GM18498 (cell line): ENCODE measurements at regions not wholly inside any gene's neighbourhood (a gene's known extent, or its start where the extent isn't known, plus 50 kb on each side); places are given as distances from the start of the nearest gene placed in this dataset.
A peak's percentile ranks its signal among the peaks of the same experiment; 100 is the strongest.
"Not testable (repeated sequence)": the region's sequence is repeated elsewhere in the genome, so short reads cannot be mapped to it uniquely, and the experiment has no call there.

ENCODE experiments used
- ATAC-seq: cut with Tn5 transposase; IDR thresholded peaks from one replicate; pipeline ENCODE4 v1.9.1; 2021; ENCODE audit warnings: mild to moderate bottlenecking, moderate library complexity; ENCODE audit not compliant: unreplicated experiment

- ATAC-seq = no peak
Observed at GRCh38 chr6:98416027-98416426, 418.3 kb upstream of the POU3F2 start.

- not testable (repeated sequence) for ATAC-seq
Observed at GRCh38 chr6:98416497-98417158, 417.7 kb upstream of the POU3F2 start.

- ATAC-seq = peak; percentile 93
Observed at GRCh38 chr6:98433325-98434056, 400.9 kb upstream of the POU3F2 start.

- no peak for ATAC-seq
Observed at GRCh38 chr6:98443633-98444032, 390.7 kb upstream of the POU3F2 start.

- ATAC-seq = no peak
Observed at GRCh38 chr6:98452685-98453084, 381.7 kb upstream of the POU3F2 start.

GRCh38 chr6:98454809-98455322 is 379.5 kb upstream of the POU3F2 start:
- no peak for ATAC-seq

- ATAC-seq = no peak
Observed at GRCh38 chr6:98458708-98459107, 375.7 kb upstream of the POU3F2 start.

GRCh38 chr6:98463038-98464000 is 371.1 kb upstream of the POU3F2 start:
- no peak for ATAC-seq

GRCh38 chr6:98467091-98467490 is 367.3 kb upstream of the POU3F2 start:
- ATAC-seq = no peak

GRCh38 chr6:98467902-98468301 is 366.5 kb upstream of the POU3F2 start:
- ATAC-seq = no peak

GRCh38 chr6:98469141-98469540 is 365.2 kb upstream of the POU3F2 start:
- no peak for ATAC-seq

- no peak for ATAC-seq
Observed at GRCh38 chr6:98470821-98471220, 363.6 kb upstream of the POU3F2 start.

- ATAC-seq = no peak
Observed at GRCh38 chr6:98471444-98471843, 362.9 kb upstream of the POU3F2 start.

- no peak for ATAC-seq
Observed at GRCh38 chr6:98477231-98477630, 357.1 kb upstream of the POU3F2 start.

- no peak for ATAC-seq
Observed at GRCh38 chr6:98484696-98485095, 349.7 kb upstream of the POU3F2 start.

GRCh38 chr6:98485593-98485992 is 348.8 kb upstream of the POU3F2 start:
- no peak for ATAC-seq

GRCh38 chr6:98486057-98486456 is 348.3 kb upstream of the POU3F2 start:
- no peak for ATAC-seq

GRCh38 chr6:98487612-98488011 is 346.8 kb upstream of the POU3F2 start:
- no peak for ATAC-seq

- no peak for ATAC-seq
Observed at GRCh38 chr6:98498144-98498775, 336.1 kb upstream of the POU3F2 start.

GRCh38 chr6:98498866-98499265 is 335.5 kb upstream of the POU3F2 start:
- no peak for ATAC-seq
